ENCODE measurements at regions not wholly inside any gene's neighbourhood (a gene's known extent, or its start where the extent isn't known, plus 50 kb on each side); places are given as distances from the start of the nearest gene placed in this dataset.

GRCh38 chr7:13152755-13153154 is 465.3 kb downstream of the ARL4A start:
- H3K9me3 ChIP-seq (ENCODE audit: control insufficient read depth in 4 of 4, low read length in 3 of 4), result no peaks in the 10 kb centered on the region
- no peak for TF ChIP-seq RXRA (IDR thresholded peaks at IDR 0.05)
- TF ChIP-seq SP1 (IDR thresholded peaks at IDR 0.05), result no peak
- TF ChIP-seq YY1 (IDR thresholded peaks at IDR 0.05), result no peak
- no peak for TF ChIP-seq EGR1 (IDR thresholded peaks at IDR 0.05; ENCODE audit: low read depth in 2 of 2)
- no peak for TF ChIP-seq GABPA (IDR thresholded peaks at IDR 0.05 in 1 of 2, conservative IDR thresholded peaks at IDR 0.05 in 1 of 2)
- TF ChIP-seq HNF4G (IDR thresholded peaks at IDR 0.05), result no peak
- no peak for TF ChIP-seq HNF4A (conservative IDR thresholded peaks at IDR 0.05)
- no peak for TF ChIP-seq TAF1 (conservative IDR thresholded peaks at IDR 0.05)
- no peak for TF ChIP-seq CTCF (IDR thresholded peaks at IDR 0.05; ENCODE audit: low read depth, low read length, missing input control)
- TF ChIP-seq ZBTB33 (IDR thresholded peaks at IDR 0.05), result no peak
- no peak for TF ChIP-seq FOXA2 (IDR thresholded peaks at IDR 0.05)
- TF ChIP-seq ATF3 (IDR thresholded peaks at IDR 0.05), result no peak
- TF ChIP-seq NR2F2 (IDR thresholded peaks at IDR 0.05), result no peak
- no peak for TF ChIP-seq RAD21 (IDR thresholded peaks at IDR 0.05)
- TF ChIP-seq MAX (IDR thresholded peaks at IDR 0.05), result no peak
- TF ChIP-seq REST (IDR thresholded peaks at IDR 0.05), result no peak
- no peak for TF ChIP-seq FOXA1 (IDR thresholded peaks at IDR 0.05)
- no peak for TF ChIP-seq JUND (IDR thresholded peaks at IDR 0.05)
- H3K4me1 ChIP-seq (ENCODE audit: control insufficient read depth in 4 of 4, insufficient read depth in 4 of 4, low read length in 3 of 4), result no peaks in the 10 kb centered on the region
- H3K36me3 ChIP-seq (ENCODE audit: control insufficient read depth in 4 of 4, insufficient read depth in 3 of 4, low read depth in 1 of 4, low read length in 3 of 4), result no peaks in the 10 kb centered on the region
- no peak overlapping the region for H3K4me3 ChIP-seq (ENCODE audit: low read depth in 1 of 3, low read length in 3 of 3)
- H3K27me3 ChIP-seq (ENCODE audit: control insufficient read depth in 4 of 4, insufficient read depth in 4 of 4, low read length in 3 of 4), result no peaks in the 10 kb centered on the region
- no peak overlapping the region for H3K9ac ChIP-seq (ENCODE audit: low read depth in 1 of 2, low read length in 2 of 2)
- H3K27ac ChIP-seq (ENCODE audit: low read depth in 1 of 2, low read length in 2 of 2), result no peak overlapping the region
- no peak for DNase-seq (ENCODE audit: low spot score)

GRCh38 chr7:13153266-13153665 is 465.8 kb downstream of the ARL4A start:
- Histone ChIP-seq H3K9me3 (ENCODE audit: control insufficient read depth in 4 of 4, low read length in 3 of 4) (no peaks in the 10 kb centered on the region), H3K9ac (ENCODE audit: low read depth in 1 of 2, low read length in 2 of 2) (no peak overlapping the region), H3K4me1 (ENCODE audit: control insufficient read depth in 4 of 4, insufficient read depth in 4 of 4, low read length in 3 of 4) (no peaks in the 10 kb centered on the region), H3K4me3 (ENCODE audit: low read depth in 1 of 3, low read length in 3 of 3) (no peak overlapping the region), H3K27me3 (ENCODE audit: control insufficient read depth in 4 of 4, insufficient read depth in 4 of 4, low read length in 3 of 4) (no peaks in the 10 kb centered on the region), H3K27ac (ENCODE audit: low read depth in 1 of 2, low read length in 2 of 2) (no peak overlapping the region), H3K36me3 (ENCODE audit: control insufficient read depth in 4 of 4, insufficient read depth in 3 of 4, low read depth in 1 of 4, low read length in 3 of 4) (no peaks in the 10 kb centered on the region)
- WGBS, result 76% methylated on average over 2 of the region's 2 CpGs
- TF ChIP-seq JUND (IDR thresholded peaks at IDR 0.05), result no peak
- TF ChIP-seq ZBTB33 (IDR thresholded peaks at IDR 0.05), result no peak
- no peak for TF ChIP-seq SP1 (IDR thresholded peaks at IDR 0.05)
- TF ChIP-seq HNF4A (conservative IDR thresholded peaks at IDR 0.05), result no peak
- TF ChIP-seq CTCF (IDR thresholded peaks at IDR 0.05; ENCODE audit: low read depth, low read length, missing input control), result no peak
- TF ChIP-seq NR2F2 (IDR thresholded peaks at IDR 0.05), result no peak
- TF ChIP-seq GABPA (IDR thresholded peaks at IDR 0.05 in 1 of 2, conservative IDR thresholded peaks at IDR 0.05 in 1 of 2), result no peak
- TF ChIP-seq YY1 (IDR thresholded peaks at IDR 0.05), result no peak
- TF ChIP-seq FOXA1 (IDR thresholded peaks at IDR 0.05), result no peak
- no peak for TF ChIP-seq TAF1 (conservative IDR thresholded peaks at IDR 0.05)
- no peak for TF ChIP-seq FOXA2 (IDR thresholded peaks at IDR 0.05)
- no peak for TF ChIP-seq ATF3 (IDR thresholded peaks at IDR 0.05)
- TF ChIP-seq RAD21 (IDR thresholded peaks at IDR 0.05), result no peak
- no peak for DNase-seq (ENCODE audit: low spot score)

Data from liver (tissue), 8 donors.